Kidney epithelial cell (primary cell): ENCODE measurements at regions not wholly inside any gene's neighbourhood (a gene's known extent, or its start where the extent isn't known, plus 50 kb on each side); places are given as distances from the start of the nearest gene placed in this dataset.

Experiments
- DNase-seq: peaks from one replicate; pipeline ENCODE4 v3.0.0-alpha.2; 2010; ENCODE audit warnings: low read depth
- H3K27me3 ChIP-seq: 2 replicates; pipeline ENCODE4 v1.6.0; 2011; ENCODE audit warnings: low read length; ENCODE audit not compliant: control insufficient read depth, insufficient read depth
- H3K36me3 ChIP-seq: 2 replicates; pipeline ENCODE4 v1.5.1; 2011; ENCODE audit warnings: low read length; ENCODE audit not compliant: control insufficient read depth, insufficient read depth
- H3K4me3 ChIP-seq: 2 replicates; pipeline ENCODE4 v1.5.1; 2011; ENCODE audit warnings: low read depth, mild to moderate bottlenecking, control low read depth, low read length
- TF ChIP-seq, protein P1 (sequence below): IDR thresholded peaks from 2 replicates; pipeline ENCODE4 v1.5.1; 2011; ENCODE audit warnings: mild to moderate bottlenecking, moderate library complexity, low read length, control low read depth, inconsistent platforms; ENCODE audit not compliant: insufficient read depth, poor library complexity, severe bottlenecking

DNA sequence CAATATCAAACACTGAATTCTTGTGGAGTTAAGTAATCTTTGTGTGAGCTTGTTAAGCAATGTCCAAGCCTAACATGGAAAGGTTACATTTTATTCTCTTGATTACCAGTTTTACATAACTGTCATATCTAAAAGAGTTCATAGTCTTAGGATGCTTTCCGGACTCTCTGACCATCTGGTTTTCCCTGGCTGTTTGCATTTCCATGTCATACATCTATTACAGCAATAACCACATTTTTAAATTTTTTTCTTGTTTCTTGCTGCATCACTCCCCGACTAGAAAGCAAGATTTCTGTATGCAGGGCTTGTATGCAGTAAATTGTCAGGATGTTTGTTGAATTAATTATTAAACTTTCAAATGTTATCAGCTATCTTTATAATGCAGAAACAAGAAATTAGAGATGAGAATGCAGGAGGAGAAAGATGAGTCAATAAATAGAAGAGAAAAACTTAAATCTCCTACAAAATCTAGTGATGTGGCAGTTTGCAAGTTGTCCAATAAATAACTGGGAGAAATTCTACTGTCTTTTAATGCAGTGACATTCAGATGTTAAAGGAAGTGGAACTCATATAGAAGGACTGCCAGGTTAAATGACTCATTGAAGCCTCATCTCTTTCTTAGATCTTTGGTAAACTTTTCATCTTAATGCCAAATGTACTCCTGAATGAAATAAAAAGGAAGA lies 179.6 kb upstream of the SGCD start:
- no peaks in the 10 kb centered on the region for H3K27me3 ChIP-seq
- no peaks in the 10 kb centered on the region for H3K36me3 ChIP-seq
- DNase-seq, result no peak
- H3K4me3 ChIP-seq, result no peak overlapping the region
- TF ChIP-seq, protein P1, sequence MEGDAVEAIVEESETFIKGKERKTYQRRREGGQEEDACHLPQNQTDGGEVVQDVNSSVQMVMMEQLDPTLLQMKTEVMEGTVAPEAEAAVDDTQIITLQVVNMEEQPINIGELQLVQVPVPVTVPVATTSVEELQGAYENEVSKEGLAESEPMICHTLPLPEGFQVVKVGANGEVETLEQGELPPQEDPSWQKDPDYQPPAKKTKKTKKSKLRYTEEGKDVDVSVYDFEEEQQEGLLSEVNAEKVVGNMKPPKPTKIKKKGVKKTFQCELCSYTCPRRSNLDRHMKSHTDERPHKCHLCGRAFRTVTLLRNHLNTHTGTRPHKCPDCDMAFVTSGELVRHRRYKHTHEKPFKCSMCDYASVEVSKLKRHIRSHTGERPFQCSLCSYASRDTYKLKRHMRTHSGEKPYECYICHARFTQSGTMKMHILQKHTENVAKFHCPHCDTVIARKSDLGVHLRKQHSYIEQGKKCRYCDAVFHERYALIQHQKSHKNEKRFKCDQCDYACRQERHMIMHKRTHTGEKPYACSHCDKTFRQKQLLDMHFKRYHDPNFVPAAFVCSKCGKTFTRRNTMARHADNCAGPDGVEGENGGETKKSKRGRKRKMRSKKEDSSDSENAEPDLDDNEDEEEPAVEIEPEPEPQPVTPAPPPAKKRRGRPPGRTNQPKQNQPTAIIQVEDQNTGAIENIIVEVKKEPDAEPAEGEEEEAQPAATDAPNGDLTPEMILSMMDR, result no peak

DNA sequence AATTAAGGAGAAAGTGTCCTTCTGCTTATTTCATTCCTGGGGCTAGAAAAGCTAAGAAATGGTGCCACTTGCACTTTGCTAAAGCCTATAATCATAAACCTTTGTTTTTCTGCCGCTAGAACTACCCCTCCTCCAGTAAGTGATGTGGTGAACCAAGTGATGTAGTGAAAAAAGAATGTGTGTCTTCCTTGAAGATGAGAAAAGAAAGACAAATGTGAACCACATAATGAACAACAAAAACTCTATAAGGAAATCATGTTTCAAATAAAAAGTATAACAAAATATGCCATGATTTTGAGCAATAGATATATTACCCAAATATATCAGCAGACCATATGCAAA lies 179.0 kb upstream of the SGCD start:
- Histone ChIP-seq H3K36me3 (no peaks in the 10 kb centered on the region), H3K27me3 (no peaks in the 10 kb centered on the region), H3K4me3 (no peak overlapping the region)
- TF ChIP-seq, protein P1, result no peak
- DNase-seq, result peak; percentile 34

DNA sequence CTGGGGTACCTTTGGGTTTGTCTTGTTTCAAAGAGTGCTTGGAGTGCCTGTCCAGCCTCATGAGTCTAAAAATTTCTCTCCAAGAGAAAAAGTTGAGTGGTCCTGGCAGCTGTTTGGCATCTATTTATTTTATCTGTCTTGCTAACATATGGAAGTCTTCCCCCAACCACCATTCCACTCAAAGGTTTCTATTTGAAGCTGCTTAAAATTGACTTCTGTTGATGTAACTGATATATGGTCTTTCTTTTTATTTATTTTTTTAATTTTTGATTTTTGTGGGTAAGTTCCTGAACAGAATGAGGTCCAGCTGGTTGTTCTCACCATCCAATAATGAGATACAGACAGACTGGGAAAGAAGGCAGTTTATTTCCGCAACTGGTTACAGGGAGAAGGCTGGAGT lies 178.7 kb upstream of the SGCD start:
- H3K27me3 ChIP-seq, result no peaks in the 10 kb centered on the region
- no peaks in the 10 kb centered on the region for H3K36me3 ChIP-seq
- no peak for DNase-seq
- H3K4me3 ChIP-seq, result no peak overlapping the region
- TF ChIP-seq, protein P1, result no peak

DNA sequence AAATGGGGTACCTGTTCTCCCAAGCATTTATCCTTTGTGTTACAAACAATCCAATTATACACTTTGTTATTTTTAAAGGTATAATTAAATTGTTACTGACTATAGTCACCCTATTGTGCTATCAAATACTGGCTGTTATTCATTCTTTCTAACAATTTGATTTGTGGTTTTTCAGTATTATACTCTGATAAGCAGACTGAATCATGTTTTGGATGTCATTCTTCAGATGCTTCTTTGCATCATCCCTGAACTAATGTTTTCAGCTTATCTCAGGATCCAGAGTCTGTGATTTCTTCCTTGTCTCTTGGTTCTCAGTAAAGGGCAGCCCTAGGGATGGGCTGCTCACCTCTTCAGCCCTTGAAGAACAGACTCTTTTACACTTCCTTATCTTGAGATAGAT lies 177.8 kb upstream of the SGCD start:
- Histone ChIP-seq H3K36me3 (no peaks in the 10 kb centered on the region), H3K27me3 (no peaks in the 10 kb centered on the region), H3K4me3 (no peak overlapping the region)
- no peak for DNase-seq
- TF ChIP-seq, protein P1, result no peak

DNA sequence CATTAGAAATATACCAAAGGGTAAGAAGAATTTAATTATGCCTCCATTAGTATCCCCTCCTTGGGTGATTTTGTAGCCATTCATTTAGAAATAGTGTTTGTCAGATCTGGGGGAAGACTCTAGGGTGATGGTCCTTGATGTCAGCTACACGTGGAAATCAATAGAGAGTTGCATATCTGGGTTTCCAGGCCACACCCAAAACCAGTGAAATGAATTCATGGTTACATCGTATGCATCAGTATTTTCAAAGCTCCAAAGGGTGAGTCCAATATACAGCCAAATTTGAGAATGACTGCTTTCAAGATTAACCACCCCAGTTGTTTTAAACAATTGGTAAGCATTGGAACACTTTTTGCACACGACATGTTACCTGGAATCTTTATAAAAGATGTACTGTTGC lies 173.4 kb upstream of the SGCD start:
- H3K4me3 ChIP-seq, result no peak overlapping the region
- DNase-seq, result no peak
- TF ChIP-seq, protein P1, result no peak

DNA sequence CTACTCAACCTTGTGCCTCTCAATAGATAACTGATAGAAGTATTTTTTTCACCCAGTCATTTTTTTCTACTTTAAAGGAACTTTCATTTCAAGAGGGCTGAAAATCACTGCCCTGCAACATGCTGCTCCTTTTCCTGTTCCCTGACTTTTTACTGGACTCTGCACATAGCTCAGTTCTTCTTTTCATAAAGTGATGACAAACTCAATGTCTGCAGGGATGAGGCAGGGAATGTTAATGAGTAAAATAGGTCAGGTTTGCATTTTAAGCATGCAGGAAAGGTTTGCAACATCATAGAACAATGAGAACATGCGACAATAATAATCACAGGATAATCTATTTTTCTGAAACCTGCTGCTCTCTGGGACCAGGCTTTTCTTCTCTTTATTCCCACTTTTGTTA lies 172.2 kb upstream of the SGCD start:
- no peaks in the 10 kb centered on the region for H3K36me3 ChIP-seq
- TF ChIP-seq, protein P1, result no peak
- no peaks in the 10 kb centered on the region for H3K27me3 ChIP-seq
- no peak for DNase-seq
- H3K4me3 ChIP-seq, result no peak overlapping the region

More for the DNA sequence above, 173.4 kb upstream of the SGCD start:
- H3K27me3 ChIP-seq, result no peaks in the 10 kb centered on the region
- no peaks in the 10 kb centered on the region for H3K36me3 ChIP-seq
